Naive thymus-derived CD8-positive, alpha-beta T cell (primary cell): ENCODE measurements at regions not wholly inside any gene's neighbourhood (a gene's known extent, or its start where the extent isn't known, plus 50 kb on each side); places are given as distances from the start of the nearest gene placed in this dataset.

Experiments
- ATAC-seq, 2 donors: fragments of 150-1000 bp; cut with Tn5 transposase in 1 of 2; sonication (Bioruptor Pico), chemical (Tn5 transposase) in 1 of 2; 1 replicate in 1 of 2; 2 replicates in 1 of 2; pipeline ENCODE4 v1.10.0; 2021; ENCODE audit warnings: mild to moderate bottlenecking in 2 of 2, moderate library complexity in 2 of 2
- POLR2A ChIA-PET: fragments of 350-600 bp; sonication (Branson Sonifier 250); formaldehyde crosslinking; loops from one replicate; lab custom pipeline; 2021; ENCODE audit warnings: antibody characterized with exemption; lab: Charles Lee
- DNase-seq, 10 donors: peaks; one replicate each; pipeline versions ENCODE4 v3.0.0 to v3.0.0-alpha.2; 2020 to 2022
- H3K27ac Mint-ChIP-seq, 10 donors: one replicate each; pipeline ENCODE4 v1.8.0; 2020 to 2022; ENCODE audit warnings: mild to moderate bottlenecking in 10 of 10, mixed read lengths in 10 of 10, moderate library complexity in 4 of 10, inconsistent platforms in 1 of 10
- H3K27me3 Mint-ChIP-seq, 5 donors: one replicate each; pipeline ENCODE4 v1.8.0; 2021 to 2022; ENCODE audit warnings: mixed read lengths in 5 of 5
- H3K36me3 Mint-ChIP-seq, 3 donors: one replicate each; pipeline ENCODE4 v1.8.0; 2020 to 2022; ENCODE audit warnings: mixed read lengths in 3 of 3, mild to moderate bottlenecking in 2 of 3, inconsistent platforms in 1 of 3
- H3K4me1 Mint-ChIP-seq, 4 donors: one replicate each; pipeline ENCODE4 v1.8.0; 2021 to 2022; ENCODE audit warnings: mixed read lengths in 4 of 4
- H3K4me3 Mint-ChIP-seq, 10 donors: one replicate each; pipeline ENCODE4 v1.8.0; 2020 to 2022; ENCODE audit warnings: mild to moderate bottlenecking in 10 of 10, mixed read lengths in 10 of 10, moderate library complexity in 6 of 10, inconsistent platforms in 1 of 10
- H3K9me3 Mint-ChIP-seq, 9 donors: one replicate each; pipeline ENCODE4 v1.8.0; 2020 to 2022; ENCODE audit warnings: mixed read lengths in 9 of 9, mild to moderate bottlenecking in 3 of 9, inconsistent platforms in 1 of 9, moderate library complexity in 1 of 9

DNA sequence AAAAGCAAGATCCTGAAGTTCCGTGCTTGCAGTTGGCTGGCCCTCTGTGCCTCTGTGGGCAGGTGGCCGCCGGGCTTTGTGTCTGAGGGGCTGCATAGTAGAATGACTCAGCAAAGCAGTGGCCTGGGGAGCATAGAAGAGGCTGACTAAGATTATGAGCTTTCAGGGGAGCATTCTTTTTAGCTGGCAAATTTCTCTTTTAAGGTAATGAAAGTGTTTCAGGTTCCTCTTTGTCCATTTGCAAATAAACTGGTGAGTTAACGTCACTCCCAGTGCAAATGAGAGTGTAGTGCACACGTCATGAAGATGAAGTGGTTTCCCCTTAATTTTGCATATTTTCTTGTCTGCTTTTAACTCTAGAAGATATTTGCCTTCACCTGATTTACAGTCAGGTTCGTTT, 98.6 kb downstream of the BCL2L11 start:
- no peak for ATAC-seq
- POLR2A ChIA-PET, result no interaction called here

DNA sequence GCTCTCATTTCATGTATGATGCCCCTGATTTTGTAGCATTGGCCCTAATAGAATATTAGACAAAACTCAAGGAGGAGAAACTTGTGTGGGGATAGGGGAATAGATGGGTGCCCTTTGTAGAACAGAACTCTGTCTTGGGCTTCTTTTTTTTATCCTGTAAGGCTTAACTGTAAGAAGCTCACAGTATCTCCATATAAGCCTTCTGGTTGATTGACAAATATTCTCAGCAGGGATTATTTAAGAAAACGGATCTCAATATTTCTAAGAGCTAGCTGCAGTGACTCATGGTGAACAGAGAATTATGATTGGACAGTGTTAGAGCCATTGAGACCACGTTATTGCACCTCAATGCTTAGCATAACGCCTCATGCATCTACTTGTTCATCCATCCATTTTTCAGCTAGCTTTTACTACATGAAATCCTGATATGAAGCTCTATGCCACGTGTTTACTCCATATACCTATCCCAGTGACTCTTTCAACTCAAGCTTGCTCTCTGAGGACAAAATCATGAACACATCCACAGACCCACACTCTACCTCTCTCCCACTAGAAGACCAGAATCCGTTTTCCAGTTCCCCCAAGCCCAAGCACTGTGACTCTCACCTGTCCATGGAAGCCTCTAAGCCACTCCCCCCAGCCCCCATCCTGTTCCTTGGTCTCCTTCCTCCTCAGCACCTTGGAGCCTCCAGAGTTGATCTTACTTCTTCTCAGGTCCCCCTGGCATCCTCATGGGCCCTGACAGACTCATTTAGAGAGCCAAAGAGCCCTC, 99.2 kb downstream of the BCL2L11 start:
- no peak for ATAC-seq
- no peak overlapping the region for H3K4me3 Mint-ChIP-seq
- H3K36me3 Mint-ChIP-seq, result peaks cover 0 to 18% (median 3%) of the 10 kb centered on the region in 3 donors
- H3K4me1 Mint-ChIP-seq, result peaks cover 0 to 7% (median under 1%) of the 10 kb centered on the region in 4 donors
- POLR2A ChIA-PET, result no interaction called here
- peaks cover 2 to 17% (median 9%) of the 10 kb centered on the region in 9 donors for H3K9me3 Mint-ChIP-seq
- H3K27ac Mint-ChIP-seq, result no peak overlapping the region
- peaks cover 0 to 31% (median 12%) of the 10 kb centered on the region in 5 donors for H3K27me3 Mint-ChIP-seq
- DNase-seq, result no peak

More for the DNA sequence above, 98.6 kb downstream of the BCL2L11 start:
- Mint-ChIP-seq H3K4me1 (peaks cover 0 to 7% (median under 1%) of the 10 kb centered on the region in 4 donors), H3K27me3 (peaks cover 0 to 31% (median 12%) of the 10 kb centered on the region in 5 donors), H3K36me3 (peaks cover 0 to 24% (median 9%) of the 10 kb centered on the region in 3 donors), H3K9me3 (peaks cover 6 to 24% (median 15%) of the 10 kb centered on the region in 9 donors), H3K4me3 (no peak overlapping the region), H3K27ac (no peak overlapping the region)
- DNase-seq, result no peak

DNA sequence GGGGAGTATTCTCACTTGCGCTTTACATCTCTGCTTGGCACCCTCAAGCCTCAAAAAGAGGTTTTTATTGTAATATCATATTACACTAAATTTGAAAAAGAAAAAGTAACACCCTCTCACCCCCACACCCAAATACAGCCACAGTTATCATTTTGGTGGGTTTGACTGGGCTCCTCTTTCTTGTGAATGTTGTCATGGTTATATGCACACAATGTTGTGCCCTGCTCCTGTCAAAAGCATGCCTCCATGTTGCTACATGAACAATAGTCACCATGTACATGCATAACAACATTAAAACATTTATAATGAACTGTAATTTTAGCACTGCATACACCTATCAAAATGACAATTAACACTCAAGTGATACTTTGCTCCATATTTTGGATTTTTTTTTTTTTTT, 100.2 kb downstream of the BCL2L11 start:
- DNase-seq (no peak), ATAC-seq (no peak)
- Mint-ChIP-seq H3K27me3 (peaks cover 3 to 42% (median 20%) of the 10 kb centered on the region in 5 donors), H3K9me3 (peaks cover 0 to 16% (median 7%) of the 10 kb centered on the region in 9 donors), H3K36me3 (peaks cover 0 to 14% (median 0%) of the 10 kb centered on the region in 3 donors), H3K27ac (no peak overlapping the region), H3K4me1 (peaks cover 0 to 7% (median under 1%) of the 10 kb centered on the region in 4 donors), H3K4me3 (no peak overlapping the region)
- POLR2A ChIA-PET, result no interaction called here

- Mint-ChIP-seq H3K4me1 (peaks cover 0 to 7% (median under 1%) of the 10 kb centered on the region in 4 donors), H3K27ac (no peak overlapping the region), H3K27me3 (peaks cover 3 to 44% (median 21%) of the 10 kb centered on the region in 5 donors), H3K36me3 (peaks cover 0 to 14% (median 0%) of the 10 kb centered on the region in 3 donors), H3K4me3 (no peak overlapping the region), H3K9me3 (peaks cover 0 to 19% (median 7%) of the 10 kb centered on the region in 9 donors)
- DNase-seq, result no peak
- POLR2A ChIA-PET, result no interaction called here
- no peak for ATAC-seq
These were observed 101.0 kb downstream of the BCL2L11 start for GRCh38 chr2:111221701-111222100.

- peaks cover 3 to 44% (median 21%) of the 10 kb centered on the region in 5 donors for H3K27me3 Mint-ChIP-seq
- no peak overlapping the region for H3K27ac Mint-ChIP-seq
- ATAC-seq, result no peak
- H3K9me3 Mint-ChIP-seq, result peaks cover 0 to 17% (median 6%) of the 10 kb centered on the region in 9 donors
- H3K36me3 Mint-ChIP-seq, result peaks cover 0 to 14% (median 0%) of the 10 kb centered on the region in 3 donors
- H3K4me3 Mint-ChIP-seq, result no peak overlapping the region
- POLR2A ChIA-PET, result no interaction called here
- DNase-seq, result no peak
- peaks cover 0 to 7% (median under 1%) of the 10 kb centered on the region in 4 donors for H3K4me1 Mint-ChIP-seq
These were observed 101.6 kb downstream of the BCL2L11 start for GRCh38 chr2:111222204-111222866.

DNA sequence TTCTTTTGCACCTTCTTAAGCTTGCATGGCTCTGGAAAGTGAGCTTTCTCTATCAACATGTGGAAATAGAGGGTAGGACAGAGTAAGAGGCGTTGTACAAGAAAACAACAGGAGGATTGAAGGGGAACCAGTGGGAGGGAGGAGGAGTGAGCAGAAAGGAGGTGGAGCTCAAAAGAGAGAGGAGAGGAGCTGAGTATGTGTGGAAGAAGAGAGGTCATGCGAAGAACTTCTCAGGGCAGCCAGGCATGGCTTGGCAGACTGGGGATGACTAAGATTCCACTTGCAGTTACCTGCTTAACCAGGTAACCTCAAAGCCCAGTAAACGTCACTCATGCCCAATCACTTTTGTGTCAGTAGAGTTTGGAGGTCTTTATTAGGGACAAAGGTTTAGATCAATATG, 105.1 kb downstream of the BCL2L11 start:
- H3K27me3 Mint-ChIP-seq, result peaks cover 3 to 31% (median 20%) of the 10 kb centered on the region in 5 donors
- H3K36me3 Mint-ChIP-seq, result peaks cover 0 to 19% (median 2%) of the 10 kb centered on the region in 3 donors
- H3K9me3 Mint-ChIP-seq, result peaks cover 6 to 32% (median 13%) of the 10 kb centered on the region in 9 donors
- no peak overlapping the region for H3K4me3 Mint-ChIP-seq
- POLR2A ChIA-PET, result no interaction called here
- no peak for DNase-seq
- peaks cover 0 to 2% (median under 1%) of the 10 kb centered on the region in 4 donors for H3K4me1 Mint-ChIP-seq
- H3K27ac Mint-ChIP-seq, result no peak overlapping the region
- ATAC-seq, result no peak

GRCh38 chr2:111226876-111227700, 106.4 kb downstream of the BCL2L11 start:
- Mint-ChIP-seq H3K9me3 (peaks cover 10 to 42% (median 18%) of the 10 kb centered on the region in 9 donors), H3K36me3 (peaks cover 0 to 25% (median 2%) of the 10 kb centered on the region in 3 donors), H3K4me3 (no peak overlapping the region), H3K27ac (peak overlapping the region in 1 of 10 donors; percentile 3), H3K27me3 (peaks cover 3 to 24% (median 18%) of the 10 kb centered on the region in 5 donors), H3K4me1 (peaks cover 0 to 2% (median under 1%) of the 10 kb centered on the region in 4 donors)
- POLR2A ChIA-PET, result no interaction called here
- DNase-seq (no peak), ATAC-seq (no peak)

- peak overlapping the region in 1 of 10 donors; percentile 3 for H3K27ac Mint-ChIP-seq
- peaks cover 5 to 37% (median 17%) of the 10 kb centered on the region in 9 donors for H3K9me3 Mint-ChIP-seq
- POLR2A ChIA-PET, result no interaction called here
- peaks cover 3 to 18% (median 15%) of the 10 kb centered on the region in 5 donors for H3K27me3 Mint-ChIP-seq
- DNase-seq (no peak), ATAC-seq (no peak)
- H3K4me3 Mint-ChIP-seq, result no peak overlapping the region
- peaks cover 0 to under 1% (median 0%) of the 10 kb centered on the region in 4 donors for H3K4me1 Mint-ChIP-seq
- peaks cover 0 to 20% (median 2%) of the 10 kb centered on the region in 3 donors for H3K36me3 Mint-ChIP-seq
These were observed 107.0 kb downstream of the BCL2L11 start for GRCh38 chr2:111227716-111228141.

GRCh38 chr2:111231532-111232252, 111.0 kb downstream of the BCL2L11 start:
- no peak for DNase-seq

DNA sequence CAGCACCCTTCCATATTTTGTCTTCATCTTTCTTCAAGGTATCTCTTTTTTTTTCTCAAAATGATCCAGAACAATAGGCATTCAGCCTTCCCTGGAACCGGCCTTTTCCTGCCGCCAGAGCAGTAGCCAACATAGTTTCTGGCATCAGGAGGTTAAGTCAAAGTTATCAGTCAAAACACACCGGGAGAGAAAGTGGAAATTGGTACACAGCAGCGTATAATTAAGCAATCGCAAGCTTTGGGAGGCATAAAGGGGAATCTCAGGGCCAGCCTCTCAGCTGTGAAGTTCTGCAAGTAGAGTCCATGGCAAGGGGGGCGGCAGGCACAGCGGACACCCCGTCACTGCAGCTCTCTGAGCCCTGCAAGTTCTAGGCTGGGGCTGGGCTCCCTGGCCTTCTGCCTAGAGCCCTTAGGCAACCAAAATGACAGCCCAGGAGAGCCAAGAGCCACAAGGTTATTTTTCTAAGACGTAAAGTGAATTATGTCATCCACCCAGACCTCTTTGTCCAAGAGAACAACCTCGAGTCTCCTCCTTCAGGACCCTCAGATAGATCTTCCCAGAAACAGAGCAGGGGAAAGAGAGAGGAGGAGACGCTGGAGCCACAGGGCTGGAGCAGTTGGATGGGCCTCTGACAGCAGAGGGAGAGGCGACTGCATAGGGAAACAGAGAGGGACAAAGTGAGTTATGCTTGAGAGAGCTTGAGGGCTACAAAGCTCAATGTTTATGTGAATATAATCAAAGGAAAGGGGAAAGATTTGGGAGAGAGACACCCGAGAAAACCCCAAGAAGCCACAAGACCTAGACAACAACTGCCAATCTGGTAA, 114.7 kb downstream of the BCL2L11 start:
- no peak overlapping the region for H3K27ac Mint-ChIP-seq
- peaks cover 0 to 11% (median 0%) of the 10 kb centered on the region in 3 donors for H3K36me3 Mint-ChIP-seq
- peaks cover 0 to 18% (median 5%) of the 10 kb centered on the region in 9 donors for H3K9me3 Mint-ChIP-seq
- DNase-seq (no peak), ATAC-seq (no peak)
- H3K4me3 Mint-ChIP-seq, result no peak overlapping the region
- H3K4me1 Mint-ChIP-seq, result no peaks in the 10 kb centered on the region
- H3K27me3 Mint-ChIP-seq, result peaks cover 0 to 8% (median 0%) of the 10 kb centered on the region in 5 donors
- POLR2A ChIA-PET, result no interaction called here

More at GRCh38 chr2:111231532-111232252, 111.0 kb downstream of the BCL2L11 start:
- H3K36me3 Mint-ChIP-seq, result peaks cover 0 to 16% (median 2%) of the 10 kb centered on the region in 3 donors
- H3K4me3 Mint-ChIP-seq, result no peak overlapping the region
- ATAC-seq, result no peak
- POLR2A ChIA-PET, result no interaction called here
- no peaks in the 10 kb centered on the region for H3K4me1 Mint-ChIP-seq
- peaks cover 0 to 8% (median 0%) of the 10 kb centered on the region in 5 donors for H3K27me3 Mint-ChIP-seq
- peaks cover 0 to 32% (median 12%) of the 10 kb centered on the region in 9 donors for H3K9me3 Mint-ChIP-seq
- no peak overlapping the region for H3K27ac Mint-ChIP-seq

GRCh38 chr2:111236025-111236424, 115.3 kb downstream of the BCL2L11 start:
- ATAC-seq, result no peak
- H3K36me3 Mint-ChIP-seq, result peaks cover 0 to 11% (median 0%) of the 10 kb centered on the region in 3 donors
- no peak for DNase-seq
- no peak overlapping the region for H3K27ac Mint-ChIP-seq
- H3K4me3 Mint-ChIP-seq, result no peak overlapping the region
- peaks cover 0 to 12% (median 5%) of the 10 kb centered on the region in 9 donors for H3K9me3 Mint-ChIP-seq
- POLR2A ChIA-PET, result no interaction called here
- no peaks in the 10 kb centered on the region for H3K4me1 Mint-ChIP-seq
- peaks cover 0 to 8% (median 0%) of the 10 kb centered on the region in 5 donors for H3K27me3 Mint-ChIP-seq
